K562 (cell line): ENCODE measurements at regions not wholly inside any gene's neighbourhood (a gene's known extent, or its start where the extent isn't known, plus 50 kb on each side); places are given as distances from the start of the nearest gene placed in this dataset.

Experiments used
- CBFA2T3 ChIP-seq: fragments of 450-650 bp; IDR thresholded peaks from 2 replicates; pipeline ENCODE4 v1.6.1; 2017
- DPF2 ChIP-seq: fragments of 450-650 bp; IDR thresholded peaks from 2 replicates; pipeline ENCODE4 v1.6.1; 2016
- EP400 ChIP-seq: fragments of 450-650 bp; IDR thresholded peaks from 2 replicates; pipeline ENCODE4 v1.6.1; 2017; ENCODE audit warnings: antibody characterized with exemption, mild to moderate bottlenecking, moderate library complexity
- ESRRA ChIP-seq: fragments of 450-650 bp; IDR thresholded peaks from 2 replicates; pipeline ENCODE4 v1.6.1; 2014; ENCODE audit warnings: low read depth, mild to moderate bottlenecking, moderate library complexity, borderline replicate concordance
- FOXM1 ChIP-seq, 2 experiments: fragments of 450-650 bp in 1 of 2; sonication (generic) in 1 of 2; formaldehyde crosslinking in 1 of 2; IDR thresholded peaks; 2 replicates each; pipeline versions ENCODE4 v1.6.1 to v1.9.0; 2017 to 2022; ENCODE audit warnings: low read depth in 2 of 2, mild to moderate bottlenecking in 2 of 2, missing genetic modification reagents in 1 of 2, moderate library complexity in 1 of 2
- GATAD2B ChIP-seq: fragments of 450-650 bp; IDR thresholded peaks from 2 replicates; pipeline ENCODE4 v1.6.1; 2017; ENCODE audit warnings: mild to moderate bottlenecking, borderline replicate concordance
- GTF2F1 ChIP-seq: IDR thresholded peaks from 2 replicates; pipeline ENCODE4 v1.6.1; 2011; ENCODE audit warnings: low read depth, low read length, improper control_type of control experiment
- ILF3 ChIP-seq: fragments of 450-650 bp; IDR thresholded peaks from 2 replicates; pipeline ENCODE4 v1.6.1; 2018; ENCODE audit warnings: antibody characterized with exemption, mild to moderate bottlenecking, moderate library complexity, borderline replicate concordance
- KLF13 ChIP-seq: fragments of 450-650 bp; IDR thresholded peaks from 2 replicates; pipeline ENCODE4 v1.6.1; 2016; ENCODE audit warnings: missing genetic modification characterization, low read depth, mild to moderate bottlenecking, missing compliant biosample characterization, moderate library complexity, borderline replicate concordance
- MIER1 ChIP-seq: fragments of 450-650 bp; IDR thresholded peaks from 2 replicates; pipeline ENCODE4 v1.6.1; 2016; ENCODE audit warnings: antibody characterized with exemption, mild to moderate bottlenecking, low read depth
- MTA2 ChIP-seq: fragments of 450-650 bp; IDR thresholded peaks from 2 replicates; pipeline ENCODE4 v1.6.1; 2016; ENCODE audit warnings: low read depth
- MYNN ChIP-seq, 2 experiments: sonication (generic); formaldehyde crosslinking in 1 of 2; IDR thresholded peaks; 2 replicates each; pipeline versions ENCODE4 v1.5.0 to v1.6.1; 2016 to 2020; ENCODE audit warnings: antibody characterized with exemption in 1 of 2, missing genetic modification reagents in 1 of 2
- NFE2 ChIP-seq: IDR thresholded peaks from 2 replicates; pipeline ENCODE4 v1.6.1; 2014; ENCODE audit warnings: antibody characterized with exemption, low read depth
- NFRKB ChIP-seq: fragments of 450-650 bp; IDR thresholded peaks from 2 replicates; pipeline ENCODE4 v1.6.1; 2016; ENCODE audit warnings: low read depth
- RNF2 ChIP-seq: sonication (generic); IDR thresholded peaks from 2 replicates; pipeline ENCODE4 v1.6.1; 2016
- SMARCA4 ChIP-seq: fragments of 450-650 bp; IDR thresholded peaks from 2 replicates; pipeline ENCODE4 v1.6.1; 2016
- ZBTB33 ChIP-seq: sonication (generic); formaldehyde crosslinking; IDR thresholded peaks from 2 replicates; pipeline ENCODE4 v1.8.1; 2023; ENCODE audit warnings: mild to moderate bottlenecking, missing genetic modification reagents
- ZBTB9 ChIP-seq: fragments of 450-650 bp; formaldehyde crosslinking; IDR thresholded peaks from 2 replicates; pipeline ENCODE4 v1.4.0; 2020; ENCODE audit warnings: mild to moderate bottlenecking, moderate library complexity
- ZC3H4 ChIP-seq: sonication (generic); formaldehyde crosslinking; IDR thresholded peaks from 2 replicates; pipeline ENCODE4 v1.9.0; 2021; ENCODE audit warnings: missing genetic modification reagents, borderline replicate concordance
- ZNF347 ChIP-seq: fragments of 450-650 bp; formaldehyde crosslinking; IDR thresholded peaks from 2 replicates; pipeline ENCODE4 v1.4.0; 2020; ENCODE audit warnings: low read depth, mild to moderate bottlenecking, moderate library complexity
- ZNF707 ChIP-seq: fragments of 250-450 bp; sonication (Bioruptor Pico); conservative IDR thresholded peaks from 2 replicates; pipeline ENCODE4 v1.8.0; 2022; ENCODE audit warnings: inconsistent platforms, mild to moderate bottlenecking, moderate library complexity
- TF ChIP-seq, protein P1 (sequence below): fragments of 200-800 bp; sonication (Bioruptor generic); IDR thresholded peaks from 2 replicates; pipeline ENCODE4 v1.6.1; 2017; ENCODE audit warnings: missing genetic modification characterization, missing compliant biosample characterization
- TF ChIP-seq, protein P2 (sequence below): fragments of 250-450 bp; sonication (Bioruptor Pico); IDR thresholded peaks from 2 replicates; pipeline ENCODE4 v1.9.0; 2021; ENCODE audit warnings: mild to moderate bottlenecking, inconsistent platforms

DNA sequence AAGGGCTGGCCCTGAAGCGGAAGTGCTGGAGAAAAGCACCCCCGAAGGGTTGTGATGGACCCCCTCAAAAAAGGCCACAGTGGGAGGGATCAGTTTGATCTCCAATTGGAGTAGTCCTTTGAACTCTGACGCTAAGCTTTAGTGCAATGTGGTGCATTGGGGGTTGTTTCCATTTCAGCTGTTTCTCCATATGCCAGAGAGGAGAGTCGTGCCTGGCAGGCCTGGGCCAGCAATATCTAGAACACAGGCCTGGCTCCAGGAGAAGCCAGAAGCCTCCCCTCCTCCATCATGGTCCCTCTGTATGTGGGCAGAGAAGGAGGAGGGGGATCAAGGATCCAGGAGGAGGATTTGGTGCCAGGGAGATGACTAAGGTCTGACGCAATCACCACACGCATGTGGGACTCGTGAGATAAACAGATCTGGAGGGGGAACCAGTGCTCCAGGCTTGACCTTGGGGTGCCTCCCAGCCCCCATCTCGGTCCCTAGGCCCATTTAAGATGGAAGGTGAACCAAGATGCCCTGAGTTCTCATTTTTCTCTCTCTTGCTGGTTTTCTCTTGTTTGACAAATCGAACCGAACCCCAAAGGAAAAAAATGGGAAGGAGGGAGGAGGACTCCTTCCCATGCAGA lies 517.4 kb upstream of the JARID2 start (continued):
- 0 out of 2 replicates have a peak, but pooled peaks have one; percentile 16 for TF ChIP-seq ZBTB33 (CRISPR knock-in tag)
- 0 out of 2 replicates have a peak, but pooled peaks have one; percentile 22 for TF ChIP-seq GATAD2B
- no peak for TF ChIP-seq GTF2F1
- TF ChIP-seq DPF2, result peak; percentile 87
- peak; percentile 89 for TF ChIP-seq CBFA2T3
- 0 out of 2 replicates have a peak, but pooled peaks have one; percentile 21 for TF ChIP-seq FOXM1 (IDR thresholded peaks at IDR 0.05; ENCODE audit: low read depth)
- TF ChIP-seq FOXM1 (CRISPR knock-in tag; IDR thresholded peaks at IDR 0.05; ENCODE audit: low read depth), result no peak
- TF ChIP-seq SMARCA4, result peak; percentile 77
- TF ChIP-seq, protein P1, sequence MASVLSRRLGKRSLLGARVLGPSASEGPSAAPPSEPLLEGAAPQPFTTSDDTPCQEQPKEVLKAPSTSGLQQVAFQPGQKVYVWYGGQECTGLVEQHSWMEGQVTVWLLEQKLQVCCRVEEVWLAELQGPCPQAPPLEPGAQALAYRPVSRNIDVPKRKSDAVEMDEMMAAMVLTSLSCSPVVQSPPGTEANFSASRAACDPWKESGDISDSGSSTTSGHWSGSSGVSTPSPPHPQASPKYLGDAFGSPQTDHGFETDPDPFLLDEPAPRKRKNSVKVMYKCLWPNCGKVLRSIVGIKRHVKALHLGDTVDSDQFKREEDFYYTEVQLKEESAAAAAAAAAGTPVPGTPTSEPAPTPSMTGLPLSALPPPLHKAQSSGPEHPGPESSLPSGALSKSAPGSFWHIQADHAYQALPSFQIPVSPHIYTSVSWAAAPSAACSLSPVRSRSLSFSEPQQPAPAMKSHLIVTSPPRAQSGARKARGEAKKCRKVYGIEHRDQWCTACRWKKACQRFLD (CRISPR knock-in tag), result 0 out of 2 replicates have a peak, but pooled peaks have one; percentile 55
- peak; percentile 91; the same call in 1 of the 2 replicates for TF ChIP-seq NFRKB
- TF ChIP-seq RNF2, result peak; percentile 75
- 0 out of 2 replicates have a peak, but pooled peaks have one; percentile 63 for TF ChIP-seq ZBTB9 (CRISPR knock-in tag)
- TF ChIP-seq ILF3, result no peak
- TF ChIP-seq NFE2, result peak; percentile 75
- TF ChIP-seq MIER1, result no peak
- TF ChIP-seq KLF13 (tag), result peak; percentile 60; the same call in 1 of the 2 replicates
- peak; percentile 92 for TF ChIP-seq MYNN (IDR thresholded peaks at IDR 0.05)
- TF ChIP-seq MYNN (CRISPR knock-in tag; IDR thresholded peaks at IDR 0.05), result no peak
- TF ChIP-seq ESRRA, result peak; percentile 90
- TF ChIP-seq MTA2, result peak; percentile 47
- TF ChIP-seq ZC3H4 (CRISPR knock-in tag), result no peak
- TF ChIP-seq ZNF347 (CRISPR knock-in tag), result no peak
- 0 out of 2 replicates have a peak, but pooled peaks have one; percentile 11 for TF ChIP-seq ZNF707 (CRISPR knock-in tag)
- TF ChIP-seq, protein P2, sequence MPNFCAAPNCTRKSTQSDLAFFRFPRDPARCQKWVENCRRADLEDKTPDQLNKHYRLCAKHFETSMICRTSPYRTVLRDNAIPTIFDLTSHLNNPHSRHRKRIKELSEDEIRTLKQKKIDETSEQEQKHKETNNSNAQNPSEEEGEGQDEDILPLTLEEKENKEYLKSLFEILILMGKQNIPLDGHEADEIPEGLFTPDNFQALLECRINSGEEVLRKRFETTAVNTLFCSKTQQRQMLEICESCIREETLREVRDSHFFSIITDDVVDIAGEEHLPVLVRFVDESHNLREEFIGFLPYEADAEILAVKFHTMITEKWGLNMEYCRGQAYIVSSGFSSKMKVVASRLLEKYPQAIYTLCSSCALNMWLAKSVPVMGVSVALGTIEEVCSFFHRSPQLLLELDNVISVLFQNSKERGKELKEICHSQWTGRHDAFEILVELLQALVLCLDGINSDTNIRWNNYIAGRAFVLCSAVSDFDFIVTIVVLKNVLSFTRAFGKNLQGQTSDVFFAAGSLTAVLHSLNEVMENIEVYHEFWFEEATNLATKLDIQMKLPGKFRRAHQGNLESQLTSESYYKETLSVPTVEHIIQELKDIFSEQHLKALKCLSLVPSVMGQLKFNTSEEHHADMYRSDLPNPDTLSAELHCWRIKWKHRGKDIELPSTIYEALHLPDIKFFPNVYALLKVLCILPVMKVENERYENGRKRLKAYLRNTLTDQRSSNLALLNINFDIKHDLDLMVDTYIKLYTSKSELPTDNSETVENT (CRISPR knock-in tag), result no peak
- peak; percentile 69 for TF ChIP-seq EP400
